Esophagus muscularis mucosa (tissue), 4 donors: ENCODE measurements at regions not wholly inside any gene's neighbourhood (a gene's known extent, or its start where the extent isn't known, plus 50 kb on each side); places are given as distances from the start of the nearest gene placed in this dataset.

Source experiments
- DNase-seq: peaks from one replicate; pipeline ENCODE4 v3.0.0-alpha.2; 2017; ENCODE audit errors: extremely low spot score
- H3K27ac ChIP-seq, 4 donors: fragments of 200-600 bp; sonication (generic); replicated peaks in 1 of 4; 1 replicate in 3 of 4; 2 replicates in 1 of 4; pipeline ENCODE4 v1.5.1; 2016 to 2019; ENCODE audit warnings: mild to moderate bottlenecking in 1 of 4
- H3K27me3 ChIP-seq, 4 donors: fragments of 200-600 bp; sonication (generic); one replicate each; pipeline versions ENCODE4 v1.5.1 to v1.6.0; 2016 to 2019
- H3K36me3 ChIP-seq, 4 donors: fragments of 200-600 bp; sonication (generic); one replicate each; pipeline ENCODE4 v1.5.1; 2016 to 2019
- H3K4me1 ChIP-seq, 4 donors: fragments of 200-600 bp; sonication (generic); one replicate each; pipeline ENCODE4 v1.5.1; 2016 to 2019
- H3K4me3 ChIP-seq, 4 donors: fragments of 200-600 bp; sonication (generic); 1 replicate in 2 of 4; 2 replicates in 2 of 4; pipeline ENCODE4 v1.5.1; 2016 to 2019; ENCODE audit warnings: mild to moderate bottlenecking in 4 of 4, moderate library complexity in 1 of 4
- H3K9me3 ChIP-seq, 4 donors: fragments of 200-600 bp; sonication (generic); 1 replicate in 3 of 4; 2 replicates in 1 of 4; pipeline ENCODE4 v1.5.1; 2016 to 2019
- CTCF ChIP-seq, 3 experiments: fragments of 200-600 bp in 2 of 3; fragments of 450-650 bp in 1 of 3; sonication (generic) in 2 of 3; IDR thresholded peaks; one replicate each; pipeline ENCODE4 v1.5.1; 2017 to 2019; ENCODE audit warnings: antibody characterized with exemption in 3 of 3, mild to moderate bottlenecking in 2 of 3, moderate library complexity in 1 of 3
- EP300 ChIP-seq: sonication (generic); formaldehyde crosslinking; IDR thresholded peaks from one replicate; pipeline ENCODE4 v1.6.1; 2017; ENCODE audit warnings: antibody characterized with exemption
- POLR2A ChIP-seq: fragments of 450-650 bp; IDR thresholded peaks from one replicate; pipeline ENCODE4 v1.6.1; 2017; ENCODE audit warnings: antibody characterized with exemption, moderate library complexity, mild to moderate bottlenecking, low read depth
- POLR2AphosphoS5 ChIP-seq, 2 donors: sonication (generic); formaldehyde crosslinking; IDR thresholded peaks; one replicate each; pipeline ENCODE4 v1.6.1; 2017; ENCODE audit warnings: antibody characterized with exemption in 2 of 2
- WGBS: methylation state at CpG from one replicate; pipeline ENCODE4 v1.1.5; 2018; 5-methylcytosine and 5-hydroxymethylcytosine counted together
- intact Hi-C: fragments of 100-400 bp; cut with DNase I; formaldehyde crosslinking; loops from one replicate; pipeline ENCODE4 v1.15.1; 2023

DNA sequence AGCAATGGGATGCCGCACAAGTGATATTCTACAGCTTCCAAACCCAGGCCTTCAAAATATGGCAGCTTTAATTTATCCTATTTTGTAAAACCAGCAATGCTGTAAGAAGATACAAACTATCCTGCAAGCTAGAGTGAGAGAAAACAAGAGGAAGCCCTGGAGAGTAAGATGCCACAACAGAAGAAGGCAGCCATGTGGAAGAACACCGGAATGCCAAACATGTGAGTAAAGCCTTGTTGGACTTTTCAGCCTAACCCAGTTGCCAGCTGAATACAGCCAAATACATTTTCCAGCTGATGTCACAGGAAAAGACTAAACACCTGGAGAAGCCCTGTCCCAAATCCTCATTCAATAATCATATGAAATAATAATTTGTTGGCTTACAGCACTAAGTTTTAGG, 1115.1 kb upstream of the CADM2 start:
- 93% methylated on average over 2 of the region's 2 CpGs for WGBS
- Histone ChIP-seq H3K9me3 (no peaks in the 10 kb centered on the region), H3K27ac (no peak overlapping the region), H3K4me1 (no peaks in the 10 kb centered on the region), H3K27me3 (no peaks in the 10 kb centered on the region), H3K36me3 (no peaks in the 10 kb centered on the region), H3K4me3 (no peak overlapping the region)
- no peak for TF ChIP-seq POLR2AphosphoS5 (IDR thresholded peaks at IDR 0.05)
- no peak for TF ChIP-seq EP300
- TF ChIP-seq CTCF (IDR thresholded peaks at IDR 0.05) = no peak
- TF ChIP-seq POLR2A = no peak
- intact Hi-C loops = no loop called here
- no peak for DNase-seq

DNA sequence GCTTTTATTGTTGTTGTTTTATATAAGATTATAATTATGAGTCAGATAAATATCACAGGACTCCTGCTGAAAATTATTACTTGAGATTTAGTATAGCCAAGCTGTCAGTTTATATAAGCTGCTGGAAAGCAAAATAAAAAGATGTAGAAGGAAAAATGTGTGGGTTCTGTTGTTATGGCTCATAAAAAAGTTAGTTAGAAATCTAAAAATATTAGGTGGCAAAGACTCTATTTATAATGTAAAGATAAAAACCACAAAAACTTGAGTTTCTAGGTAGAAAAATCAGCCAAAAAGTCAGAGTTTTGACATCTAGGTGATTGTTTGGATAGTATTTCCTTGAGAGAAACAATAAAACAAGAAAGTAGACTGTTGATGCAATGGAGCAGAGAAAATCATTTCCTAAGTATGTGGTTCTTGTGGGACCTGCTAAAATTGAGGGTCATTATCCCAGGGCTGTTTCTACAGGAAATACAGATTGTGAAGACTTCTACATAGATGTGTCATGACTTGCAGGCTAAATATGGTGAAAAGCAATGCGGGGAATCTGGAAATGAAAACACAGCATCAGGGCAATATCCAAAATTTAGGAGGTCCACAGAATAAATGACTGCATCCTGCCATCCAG, 1109.6 kb upstream of the CADM2 start:
- no peak for TF ChIP-seq POLR2AphosphoS5 (IDR thresholded peaks at IDR 0.05)
- TF ChIP-seq EP300 = no peak
- no peak for TF ChIP-seq CTCF (IDR thresholded peaks at IDR 0.05)
- no peaks in the 10 kb centered on the region for H3K27me3 ChIP-seq
- no peak for DNase-seq
- H3K4me3 ChIP-seq = no peak overlapping the region
- intact Hi-C loops = no loop called here
- 90% methylated on average over 1 of the region's 1 CpG for WGBS
- no peaks in the 10 kb centered on the region for H3K4me1 ChIP-seq
- no peaks in the 10 kb centered on the region for H3K9me3 ChIP-seq
- no peaks in the 10 kb centered on the region for H3K36me3 ChIP-seq
- no peak overlapping the region for H3K27ac ChIP-seq

DNA sequence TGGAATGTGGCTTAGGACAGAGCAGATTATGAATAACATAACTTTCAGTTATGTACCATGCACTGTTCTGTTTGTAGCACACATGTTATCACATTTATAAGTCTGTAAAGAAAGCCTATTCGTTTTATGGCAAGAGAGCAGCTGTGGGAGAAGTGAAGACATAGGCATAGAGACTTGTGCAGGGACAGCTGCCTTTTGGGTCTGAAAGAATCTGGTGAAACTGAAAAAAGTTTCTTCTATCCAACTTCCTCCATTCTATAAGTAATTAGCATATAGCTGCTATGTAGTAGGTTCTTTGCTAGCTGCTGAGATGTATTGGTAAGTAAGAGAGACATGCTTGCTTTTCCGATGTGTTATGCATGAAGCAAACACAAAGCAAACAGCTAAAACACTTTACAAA, 1095.4 kb upstream of the CADM2 start:
- H3K4me3 ChIP-seq = no peak overlapping the region
- H3K27me3 ChIP-seq = no peaks in the 10 kb centered on the region
- H3K9me3 ChIP-seq = peaks cover 0 to 5% (median 0%) of the 10 kb centered on the region in 4 donors
- DNase-seq = no peak
- no peak overlapping the region for H3K27ac ChIP-seq
- no peaks in the 10 kb centered on the region for H3K36me3 ChIP-seq
- 72% methylated on average over 2 of the region's 2 CpGs for WGBS
- TF ChIP-seq POLR2A (no peak), POLR2AphosphoS5 (IDR thresholded peaks at IDR 0.05) (no peak), CTCF (IDR thresholded peaks at IDR 0.05) (no peak), EP300 (no peak)
- no peaks in the 10 kb centered on the region for H3K4me1 ChIP-seq
- intact Hi-C loops = no loop called here

GRCh38 chr3:83868909-83869567, 1089.8 kb upstream of the CADM2 start:
- 92% methylated on average over 2 of the region's 2 CpGs for WGBS
- no peaks in the 10 kb centered on the region for H3K27me3 ChIP-seq
- intact Hi-C loops = no loop called here
- no peak overlapping the region for H3K4me3 ChIP-seq
- no peak overlapping the region for H3K27ac ChIP-seq
- no peaks in the 10 kb centered on the region for H3K9me3 ChIP-seq
- no peaks in the 10 kb centered on the region for H3K36me3 ChIP-seq
- DNase-seq = no peak
- TF ChIP-seq CTCF (IDR thresholded peaks at IDR 0.05) = no peak
- no peak for TF ChIP-seq POLR2AphosphoS5 (IDR thresholded peaks at IDR 0.05)
- TF ChIP-seq EP300 = no peak
- no peak for TF ChIP-seq POLR2A
- H3K4me1 ChIP-seq = peaks cover 0 to 14% (median 0%) of the 10 kb centered on the region in 4 donors

DNA sequence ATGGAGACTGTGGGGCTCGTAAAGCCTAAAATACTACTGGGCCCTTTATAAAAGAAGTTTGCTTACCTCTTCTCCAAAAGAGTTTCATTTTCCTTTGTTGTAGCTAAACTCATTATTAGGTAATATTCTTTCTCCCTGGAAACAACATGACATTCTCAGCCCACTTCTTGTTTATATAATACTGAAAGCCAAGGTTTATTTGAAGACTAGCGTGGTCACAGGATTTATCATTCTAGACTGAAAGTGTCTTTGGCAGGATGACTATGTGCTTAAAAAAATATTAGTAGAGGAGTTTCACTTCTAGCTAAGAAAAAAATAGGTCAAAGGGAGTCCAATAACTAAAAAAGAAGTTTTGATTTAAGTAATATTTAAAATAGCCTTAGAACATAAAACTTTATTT, 1085.2 kb upstream of the CADM2 start:
- Histone ChIP-seq H3K4me1 (peaks cover 0 to 14% (median 0%) of the 10 kb centered on the region in 4 donors), H3K27me3 (no peaks in the 10 kb centered on the region), H3K36me3 (no peaks in the 10 kb centered on the region), H3K9me3 (peaks cover 0 to 9% (median 4%) of the 10 kb centered on the region in 4 donors), H3K4me3 (peak overlapping the region in 1 of 4 donors; percentile 19), H3K27ac (peak overlapping the region in 3 of 4 donors; percentile 23 to 42 (median 25))
- intact Hi-C loops = no loop called here
- DNase-seq = no peak
- TF ChIP-seq CTCF (IDR thresholded peaks at IDR 0.05) (no peak), POLR2A (no peak), POLR2AphosphoS5 (IDR thresholded peaks at IDR 0.05) (no peak), EP300 (no peak)
- 12% methylated on average over 2 of the region's 2 CpGs for WGBS
